Left kidney (tissue), 1 donor: ENCODE measurements at regions not wholly inside any gene's neighbourhood (a gene's known extent, or its start where the extent isn't known, plus 50 kb on each side); places are given as distances from the start of the nearest gene placed in this dataset.

Experiments
- DNase-seq: peaks from one replicate; pipeline ENCODE4 v3.0.0-alpha.2; 2013

- DNase-seq = no peak
Measured at GRCh38 chr3:78529601-78530000, 1238.2 kb downstream of the ROBO1 start.

DNA sequence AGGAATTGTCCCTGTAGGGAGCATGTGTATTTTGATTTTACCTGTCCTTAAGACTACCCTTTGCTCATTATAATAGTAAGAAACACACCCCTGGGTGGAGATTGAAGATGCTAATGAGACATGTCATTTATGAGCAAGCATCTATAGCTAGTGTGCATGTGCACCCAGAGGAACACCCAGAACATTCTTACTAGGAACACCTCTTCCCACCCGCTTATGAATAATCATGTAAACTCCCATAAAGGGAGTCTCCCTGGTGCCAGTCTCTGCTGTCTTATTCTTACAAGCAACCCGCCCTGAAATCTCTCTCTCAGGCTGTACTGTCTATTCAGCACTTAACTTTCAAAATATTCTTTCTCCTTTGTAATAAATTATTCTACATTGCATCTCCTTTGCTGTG is 1227.3 kb downstream of the ROBO1 start:
- no peak for DNase-seq

- no peak for DNase-seq
Measured at GRCh38 chr3:78545827-78546226, 1222.0 kb downstream of the ROBO1 start.
